RWPE2 (cell line): ENCODE measurements at regions not wholly inside any gene's neighbourhood (a gene's known extent, or its start where the extent isn't known, plus 50 kb on each side); places are given as distances from the start of the nearest gene placed in this dataset.

ENCODE experiments used
- ATAC-seq: fragments of 200-7000 bp; cut with Tn5 transposase; 3 replicates; pipeline ENCODE4 v1.9.1; 2021; ENCODE audit warnings: low read depth
- DNase-seq: peaks from one replicate; pipeline ENCODE4 v3.0.0-alpha.2; 2020; ENCODE audit warnings: low spot score
- H3K27ac ChIP-seq: fragments of 450-650 bp; 2 replicates; pipeline ENCODE4 v1.5.1; 2017; ENCODE audit warnings: mild to moderate bottlenecking; ENCODE audit not compliant: poor library complexity, severe bottlenecking
- H3K27me3 ChIP-seq: fragments of 250-450 bp; sonication (Bioruptor Pico); 2 replicates; pipeline ENCODE4 v1.5.1; 2021; ENCODE audit warnings: mild to moderate bottlenecking, moderate library complexity; ENCODE audit not compliant: insufficient read depth, poor library complexity, severe bottlenecking
- H3K36me3 ChIP-seq: fragments of 250-450 bp; sonication (Bioruptor Pico); 2 replicates; pipeline ENCODE4 v1.5.1; 2020; ENCODE audit warnings: low read depth, mild to moderate bottlenecking, moderate library complexity
- H3K4me1 ChIP-seq: fragments of 250-450 bp; sonication (Bioruptor Pico); 2 replicates; pipeline ENCODE4 v1.5.1; 2021; ENCODE audit warnings: mild to moderate bottlenecking, moderate library complexity; ENCODE audit not compliant: insufficient read depth, poor library complexity, severe bottlenecking
- H3K4me3 ChIP-seq: fragments of 250-450 bp; sonication (Bioruptor Pico); 2 replicates; pipeline ENCODE4 v1.5.1; 2021; ENCODE audit warnings: mild to moderate bottlenecking, moderate library complexity; ENCODE audit not compliant: severe bottlenecking
- H3K9me3 ChIP-seq: fragments of 250-450 bp; sonication (Bioruptor Pico); 2 replicates; pipeline ENCODE4 v1.5.1; 2021; ENCODE audit warnings: mild to moderate bottlenecking, moderate library complexity; ENCODE audit not compliant: severe bottlenecking
- TF ChIP-seq, protein P1 (sequence below): fragments of 450-650 bp; IDR thresholded peaks from one replicate; pipeline ENCODE4 v1.5.1; 2017; ENCODE audit warnings: mild to moderate bottlenecking, moderate library complexity; ENCODE audit not compliant: poor library complexity, severe bottlenecking

DNA sequence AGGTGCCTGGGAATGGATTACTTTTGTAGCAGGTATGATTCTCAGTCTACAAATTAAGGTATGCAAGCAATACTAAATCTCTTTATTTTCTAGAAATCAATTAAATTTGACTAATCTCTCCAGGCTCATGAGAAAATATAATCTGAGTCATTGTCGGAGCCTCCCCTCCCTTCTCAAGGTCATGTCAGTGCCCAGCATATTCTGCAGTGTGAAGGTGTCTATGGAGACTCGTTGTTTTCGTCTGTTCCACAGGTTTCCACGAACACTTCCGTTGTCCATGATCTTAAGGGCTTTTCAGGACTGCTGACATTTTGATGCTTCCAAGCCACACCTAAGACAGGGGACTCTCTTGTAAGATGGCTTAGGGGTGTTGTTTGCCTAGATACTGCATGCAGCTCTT, 56.6 kb upstream of the SCOC start:
- H3K4me3 ChIP-seq: no peak overlapping the region
- no peak for ATAC-seq
- no peak for DNase-seq

DNA sequence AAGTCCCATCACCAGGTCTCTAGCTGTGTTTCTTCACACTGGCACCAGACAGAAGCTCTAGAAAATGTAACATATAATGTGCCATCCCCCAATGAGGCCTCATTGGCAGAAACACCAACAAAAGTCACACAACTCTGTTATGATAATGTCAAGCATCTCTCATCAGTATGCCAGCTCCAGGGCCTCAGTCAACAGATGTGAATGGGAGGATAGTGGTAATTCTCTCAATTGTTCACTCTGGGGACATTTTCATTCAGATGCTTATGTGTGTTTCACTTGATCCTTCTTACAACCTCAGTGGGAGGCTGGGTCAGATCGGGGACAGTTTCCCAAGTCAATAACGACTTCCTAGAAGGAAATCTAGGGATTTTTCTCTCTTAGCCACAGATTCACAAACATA, 57.5 kb upstream of the SCOC start:
- TF ChIP-seq, protein P1, sequence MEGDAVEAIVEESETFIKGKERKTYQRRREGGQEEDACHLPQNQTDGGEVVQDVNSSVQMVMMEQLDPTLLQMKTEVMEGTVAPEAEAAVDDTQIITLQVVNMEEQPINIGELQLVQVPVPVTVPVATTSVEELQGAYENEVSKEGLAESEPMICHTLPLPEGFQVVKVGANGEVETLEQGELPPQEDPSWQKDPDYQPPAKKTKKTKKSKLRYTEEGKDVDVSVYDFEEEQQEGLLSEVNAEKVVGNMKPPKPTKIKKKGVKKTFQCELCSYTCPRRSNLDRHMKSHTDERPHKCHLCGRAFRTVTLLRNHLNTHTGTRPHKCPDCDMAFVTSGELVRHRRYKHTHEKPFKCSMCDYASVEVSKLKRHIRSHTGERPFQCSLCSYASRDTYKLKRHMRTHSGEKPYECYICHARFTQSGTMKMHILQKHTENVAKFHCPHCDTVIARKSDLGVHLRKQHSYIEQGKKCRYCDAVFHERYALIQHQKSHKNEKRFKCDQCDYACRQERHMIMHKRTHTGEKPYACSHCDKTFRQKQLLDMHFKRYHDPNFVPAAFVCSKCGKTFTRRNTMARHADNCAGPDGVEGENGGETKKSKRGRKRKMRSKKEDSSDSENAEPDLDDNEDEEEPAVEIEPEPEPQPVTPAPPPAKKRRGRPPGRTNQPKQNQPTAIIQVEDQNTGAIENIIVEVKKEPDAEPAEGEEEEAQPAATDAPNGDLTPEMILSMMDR: no peak
- Histone ChIP-seq H3K27ac (no peak overlapping the region), H3K4me3 (no peak overlapping the region)

More for the DNA sequence above, 56.6 kb upstream of the SCOC start:
- H3K4me1 ChIP-seq: no peaks in the 10 kb centered on the region
- H3K27me3 ChIP-seq: no peaks in the 10 kb centered on the region
- TF ChIP-seq, protein P1: no peak
- H3K27ac ChIP-seq: no peak overlapping the region
- H3K9me3 ChIP-seq: no peaks in the 10 kb centered on the region
- H3K36me3 ChIP-seq: no peaks in the 10 kb centered on the region

DNA sequence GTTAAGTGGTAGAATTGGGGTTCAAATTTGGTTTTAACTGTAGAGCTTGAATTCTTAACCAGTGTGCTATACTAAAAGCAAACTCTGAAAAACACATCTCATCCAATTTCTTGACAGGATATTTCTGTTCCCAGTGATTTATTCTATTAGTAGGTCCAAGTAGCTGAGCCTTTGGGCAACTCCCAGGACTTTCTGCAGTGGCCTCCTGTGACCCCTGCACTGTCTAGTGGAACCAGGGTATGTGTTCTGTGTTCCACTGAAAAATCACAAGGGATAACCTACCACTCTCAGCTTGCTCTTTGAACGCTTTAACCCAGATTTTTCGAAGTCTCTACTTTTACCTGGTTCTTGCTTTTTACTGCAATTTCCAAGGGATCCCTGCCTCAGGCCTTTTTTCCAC, 58.0 kb upstream of the SCOC start:
- Histone ChIP-seq H3K4me3 (no peak overlapping the region), H3K36me3 (no peaks in the 10 kb centered on the region)
- TF ChIP-seq, protein P1: no peak

More for the DNA sequence above, 57.5 kb upstream of the SCOC start:
- no peaks in the 10 kb centered on the region for H3K27me3 ChIP-seq
- ATAC-seq: no peak
- H3K36me3 ChIP-seq: no peaks in the 10 kb centered on the region
- H3K4me1 ChIP-seq: no peaks in the 10 kb centered on the region
- H3K9me3 ChIP-seq: no peaks in the 10 kb centered on the region
- DNase-seq: no peak

DNA sequence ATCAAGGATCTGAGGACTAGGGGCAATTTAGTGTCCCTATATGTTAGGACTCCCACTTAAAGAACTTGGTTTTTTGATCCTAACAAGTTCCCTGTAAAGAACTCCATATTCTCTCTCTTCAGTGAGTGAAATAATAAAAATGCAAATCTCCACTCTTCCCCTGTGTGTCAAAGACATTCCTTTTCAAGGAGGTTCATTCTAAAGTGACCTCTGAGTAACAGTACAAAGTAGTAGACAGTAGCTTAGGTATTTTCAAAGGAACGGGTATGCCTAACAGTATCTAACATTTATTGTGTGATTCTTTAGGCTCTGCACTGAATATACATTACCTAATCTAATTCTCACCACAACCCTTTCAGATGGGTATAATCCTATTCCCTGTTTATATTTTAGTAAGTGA, 58.4 kb upstream of the SCOC start:
- Histone ChIP-seq H3K27me3 (no peaks in the 10 kb centered on the region), H3K4me3 (no peak overlapping the region), H3K27ac (no peak overlapping the region), H3K9me3 (no peaks in the 10 kb centered on the region), H3K36me3 (no peaks in the 10 kb centered on the region), H3K4me1 (no peaks in the 10 kb centered on the region)
- TF ChIP-seq, protein P1: no peak
- DNase-seq: no peak
- no peak for ATAC-seq

More for the DNA sequence above, 58.0 kb upstream of the SCOC start:
- H3K9me3 ChIP-seq: no peaks in the 10 kb centered on the region
- H3K4me1 ChIP-seq: no peaks in the 10 kb centered on the region
- H3K27me3 ChIP-seq: no peaks in the 10 kb centered on the region
- no peak overlapping the region for H3K27ac ChIP-seq
- DNase-seq (no peak), ATAC-seq (no peak)

DNA sequence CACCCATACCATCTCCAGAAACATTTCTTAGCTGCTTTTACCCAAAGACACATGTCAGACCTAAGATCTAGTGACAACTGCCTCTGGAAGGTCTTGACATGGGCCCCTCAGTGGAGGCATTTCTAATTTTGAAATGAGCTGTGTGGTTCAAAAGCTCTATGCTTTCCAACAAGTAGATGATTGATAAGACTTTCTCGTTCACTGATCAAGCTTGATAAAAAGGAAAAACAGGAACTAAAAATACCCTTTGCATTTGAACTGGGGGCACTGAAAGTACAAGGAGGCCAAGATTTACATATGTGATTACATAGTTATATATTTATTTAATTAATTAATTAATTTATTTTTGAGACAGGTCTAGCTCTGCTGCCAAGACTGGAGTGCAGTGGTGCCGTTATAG, 61.3 kb upstream of the SCOC start:
- H3K4me1 ChIP-seq: peaks cover 20% of the 10 kb centered on the region
- no peaks in the 10 kb centered on the region for H3K27me3 ChIP-seq
- H3K27ac ChIP-seq: no peak overlapping the region
- H3K9me3 ChIP-seq: no peaks in the 10 kb centered on the region
- H3K36me3 ChIP-seq: no peaks in the 10 kb centered on the region
- TF ChIP-seq, protein P1: no peak
- H3K4me3 ChIP-seq: no peak overlapping the region
- ATAC-seq (no peak), DNase-seq (no peak)
